ENCODE measurements at regions not wholly inside any gene's neighbourhood (a gene's known extent, or its start where the extent isn't known, plus 50 kb on each side); places are given as distances from the start of the nearest gene placed in this dataset.

- TF ChIP-seq ZGPAT (CRISPR knock-in tag; IDR thresholded peaks at IDR 0.05) (no peak), CTCF (CRISPR knock-in tag; IDR thresholded peaks at IDR 0.05) (no peak), TOE1 (CRISPR knock-in tag; IDR thresholded peaks at IDR 0.05) (no peak)
These were observed 300.2 kb upstream of the SLCO3A1 start (continued) for GRCh38 chr15:91553196-91553854.

- 40% methylated on average over 4 of the region's 4 CpGs for WGBS (ENCODE audit: low lambda C conversion rate)
- FAIRE-seq: no peak
These were observed 298.2 kb upstream of the SLCO3A1 start for GRCh38 chr15:91555312-91555711.

More at GRCh38 chr15:91555312-91555711, 298.2 kb upstream of the SLCO3A1 start:
- ChIA-PET CTCF (ENCODE audit: low intra/inter-chr PET ratio, low total read pairs) (no interaction called here), POLR2A (no interaction called here)
- peak; percentile 28; the same call in 1 of the 2 replicates for TF ChIP-seq MNT (IDR thresholded peaks at IDR 0.05)
- TF ChIP-seq ATF7 (IDR thresholded peaks at IDR 0.05): peak; percentile 32; the same call in 1 of the 2 replicates
- TF ChIP-seq ATF7 (CRISPR knock-in tag; IDR thresholded peaks at IDR 0.05): no peak
- TF ChIP-seq NR2F2 (IDR thresholded peaks at IDR 0.05; ENCODE audit: borderline replicate concordance, low read depth): no peak
- Histone ChIP-seq H4K20me1 (ENCODE audit: insufficient read depth, low read length) (no peaks in the 10 kb centered on the region), H3K27me3 (ENCODE audit: control insufficient read depth in 1 of 2, insufficient read depth in 2 of 2, low read length in 2 of 2) (no peaks in the 10 kb centered on the region; a peak in 1 of 5 replicates), H3K4me2 (ENCODE audit: low read depth, low read length) (no peak overlapping the region), H2AFZ (ENCODE audit: low read length) (no peak overlapping the region), H3K79me2 (ENCODE audit: insufficient read depth, low read length) (no peaks in the 10 kb centered on the region), H3K4me1 (ENCODE audit: insufficient read depth, low read length) (peaks cover 6% of the 10 kb centered on the region), H3K9ac (ENCODE audit: insufficient read depth, low read depth, low read length) (no peak overlapping the region), H3K4me3 (replicated peaks in 1 of 3; ENCODE audit: insufficient read depth in 1 of 3, low read depth in 2 of 3, low read length in 3 of 3) (no peak overlapping the region), H3K9me3 (ENCODE audit: low read length) (no peaks in the 10 kb centered on the region), H3K27ac (ENCODE audit: extremely low read length, insufficient read depth, low read length) (no peak overlapping the region), H3K36me3 (replicated peaks in 1 of 2; ENCODE audit: control insufficient read depth in 1 of 2, insufficient read depth in 2 of 2, low read length in 2 of 2) (no peaks in the 10 kb centered on the region)
- in situ Hi-C loops (cut with HindIII; ENCODE audit: extremely low pct_ligation_motif_present, low pct_unique_long_range_greater_than_20kb) (no loop called here), intact Hi-C loops (cut with micrococcal nuclease; ENCODE audit: unreplicated experiment) (no loop called here)
- ATAC-seq: no peak
- BruUV-seq (replicated peaks): no TSS peak
- DNase-seq (ENCODE audit: low spot score): no peak

Measured in HepG2 (cell line).